WTC11 (cell line): ENCODE measurements at regions not wholly inside any gene's neighbourhood (a gene's known extent, or its start where the extent isn't known, plus 50 kb on each side); places are given as distances from the start of the nearest gene placed in this dataset.

ENCODE experiments used
- ATAC-seq: fragments of 200-7000 bp; cut with Tn5 transposase; 2 replicates; pipeline ENCODE4 v1.10.0; 2021; ENCODE audit warnings: mild to moderate bottlenecking, moderate library complexity
- CTCF ChIA-PET: fragments of 300-600 bp; sonication (Branson Sonifier 250); formaldehyde crosslinking; loops from one replicate; lab custom pipeline; 2021; ENCODE audit warnings: antibody characterized with exemption; lab: Charles Lee
- POLR2A ChIA-PET: fragments of 350-600 bp; sonication (Branson Sonifier 250); formaldehyde crosslinking; loops from one replicate; lab custom pipeline; 2021; ENCODE audit warnings: antibody characterized with exemption; lab: Charles Lee
- DNase-seq: peaks from one replicate; pipeline ENCODE4 v3.0.0; 2021; ENCODE audit warnings: low spot score
- H3K27ac Mint-ChIP-seq: 2 replicates; pipeline ENCODE4 v1.8.0; 2021; ENCODE audit warnings: mixed read lengths
- H3K27me3 Mint-ChIP-seq: 2 replicates; pipeline ENCODE4 v1.8.0; 2021; ENCODE audit warnings: low read depth, mild to moderate bottlenecking, moderate library complexity, mixed read lengths
- H3K36me3 Mint-ChIP-seq: 2 replicates; pipeline ENCODE4 v1.8.0; 2021; ENCODE audit warnings: mixed read lengths
- H3K4me1 Mint-ChIP-seq: 2 replicates; pipeline ENCODE4 v1.8.0; 2022; ENCODE audit warnings: mixed read lengths
- H3K4me3 Mint-ChIP-seq: 2 replicates; pipeline ENCODE4 v1.8.0; 2021; ENCODE audit warnings: mild to moderate bottlenecking, moderate library complexity, mixed read lengths
- H3K9me3 Mint-ChIP-seq: 2 replicates; pipeline ENCODE4 v1.8.0; 2021; ENCODE audit warnings: mixed read lengths
- ATF6 ChIP-seq: sonication (generic); formaldehyde crosslinking; IDR thresholded peaks from 2 replicates; pipeline ENCODE4 v1.8.1; 2023; ENCODE audit warnings: mild to moderate bottlenecking, missing genetic modification reagents
- CDX4 ChIP-seq: fragments of 250-450 bp; sonication (Bioruptor Pico); IDR thresholded peaks from 2 replicates; pipeline ENCODE4 v1.9.0; 2021; ENCODE audit warnings: moderate library complexity, mild to moderate bottlenecking, inconsistent platforms, borderline replicate concordance
- CREM ChIP-seq: sonication (generic); formaldehyde crosslinking; IDR thresholded peaks from 2 replicates; pipeline ENCODE4 v1.8.1; 2022; ENCODE audit warnings: mild to moderate bottlenecking, missing genetic modification reagents, moderate library complexity
- CTCF ChIP-seq: fragments of 200-600 bp; IDR thresholded peaks from 2 replicates; pipeline ENCODE4 v1.8.0; 2022; ENCODE audit warnings: antibody characterized with exemption
- ERG ChIP-seq: fragments of 250-450 bp; sonication (Bioruptor Pico); IDR thresholded peaks from 2 replicates; pipeline ENCODE4 v1.8.0; 2021; ENCODE audit warnings: mild to moderate bottlenecking
- FOXJ3 ChIP-seq: sonication (generic); formaldehyde crosslinking; IDR thresholded peaks from 2 replicates; pipeline ENCODE4 v1.9.0; 2021; ENCODE audit warnings: missing genetic modification reagents, mild to moderate bottlenecking, borderline replicate concordance
- HMGA2 ChIP-seq: fragments of 250-450 bp; sonication (Bioruptor Pico); IDR thresholded peaks from 2 replicates; pipeline ENCODE4 v1.4.0; 2021; ENCODE audit warnings: mild to moderate bottlenecking, moderate library complexity
- IRF1 ChIP-seq: sonication (generic); formaldehyde crosslinking; IDR thresholded peaks from 2 replicates; pipeline ENCODE4 v1.8.0; 2023; ENCODE audit warnings: missing genetic modification reagents
- MAX ChIP-seq: sonication (generic); formaldehyde crosslinking; IDR thresholded peaks from 2 replicates; pipeline ENCODE4 v1.8.0; 2022; ENCODE audit warnings: mild to moderate bottlenecking, missing genetic modification reagents
- MLX ChIP-seq: sonication (generic); formaldehyde crosslinking; IDR thresholded peaks from 2 replicates; pipeline ENCODE4 v1.8.1; 2023; ENCODE audit warnings: mild to moderate bottlenecking, missing genetic modification reagents, moderate library complexity
- NR1H2 ChIP-seq: sonication (generic); formaldehyde crosslinking; IDR thresholded peaks from 2 replicates; pipeline ENCODE4 v1.9.0; 2021; ENCODE audit warnings: mild to moderate bottlenecking, moderate library complexity, missing genetic modification reagents
- PREB ChIP-seq: sonication (generic); formaldehyde crosslinking; IDR thresholded peaks from 2 replicates; pipeline ENCODE4 v1.8.1; 2022; ENCODE audit warnings: mild to moderate bottlenecking, missing genetic modification reagents, moderate library complexity, borderline replicate concordance
- TCF7 ChIP-seq: sonication (generic); formaldehyde crosslinking; IDR thresholded peaks from 2 replicates; pipeline ENCODE4 v1.8.0; 2022; ENCODE audit warnings: mild to moderate bottlenecking, low read depth, missing genetic modification reagents, moderate library complexity
- ZBTB43 ChIP-seq: sonication (generic); formaldehyde crosslinking; IDR thresholded peaks from 2 replicates; pipeline ENCODE4 v1.8.1; 2023; ENCODE audit warnings: mild to moderate bottlenecking, missing genetic modification reagents
- ZMAT4 ChIP-seq: fragments of 250-450 bp; sonication (Bioruptor Pico); IDR thresholded peaks from 2 replicates; pipeline ENCODE4 v1.9.0; 2021; ENCODE audit warnings: mild to moderate bottlenecking
- ZNF423 ChIP-seq: fragments of 250-450 bp; sonication (Bioruptor Pico); IDR thresholded peaks from 2 replicates; pipeline ENCODE4 v2.1.2; 2022; ENCODE audit warnings: mild to moderate bottlenecking, moderate library complexity
- ZNF425 ChIP-seq: fragments of 250-450 bp; sonication (Bioruptor Pico); conservative IDR thresholded peaks from 2 replicates; pipeline ENCODE4 v1.9.0; 2021; ENCODE audit warnings: mild to moderate bottlenecking
- ZNF671 ChIP-seq: fragments of 250-450 bp; sonication (Bioruptor Pico); IDR thresholded peaks from 2 replicates; pipeline ENCODE4 v1.8.0; 2021; ENCODE audit warnings: mild to moderate bottlenecking

- TF ChIP-seq HMGA2, result no peak
- no peak for TF ChIP-seq ERG
- TF ChIP-seq CTCF, result no peak
- no peak for TF ChIP-seq ZNF671 (CRISPR knock-in tag)
- no peak for TF ChIP-seq PREB (CRISPR knock-in tag)
- no peak for TF ChIP-seq ZNF423 (CRISPR knock-in tag)
These were observed 74.5 kb downstream of the RPL27A start (continued) for GRCh38 chr11:8757047-8757446.

GRCh38 chr11:8757533-8757932, 74.9 kb downstream of the RPL27A start:
- no peaks in the 10 kb centered on the region for H3K36me3 Mint-ChIP-seq
- no peaks in the 10 kb centered on the region for H3K27me3 Mint-ChIP-seq
- no peak for DNase-seq
- H3K27ac Mint-ChIP-seq, result no peak overlapping the region
- CTCF ChIA-PET, result interaction anchor here (1.3 to 1.8 kb wide), 2 partner anchors 9 to 53 kb away, joined by 3 to 7 read pairs; a partner anchor contains a TSS
- TF ChIP-seq TCF7 (no peak), ZMAT4 (CRISPR knock-in tag) (no peak), MAX (CRISPR knock-in tag) (no peak), FOXJ3 (no peak), MLX (CRISPR knock-in tag) (no peak), ZBTB43 (CRISPR knock-in tag) (no peak), IRF1 (no peak), CREM (no peak), CDX4 (no peak), NR1H2 (CRISPR knock-in tag) (no peak), ATF6 (CRISPR knock-in tag) (no peak), ZNF425 (CRISPR knock-in tag) (no peak)
- TF ChIP-seq, all 79 proteins: peak for 0
- H3K9me3 Mint-ChIP-seq, result no peaks in the 10 kb centered on the region
- no peaks in the 10 kb centered on the region for H3K4me1 Mint-ChIP-seq
- ATAC-seq, result no peak
- POLR2A ChIA-PET, result no interaction called here
- no peak overlapping the region for H3K4me3 Mint-ChIP-seq
